Cardiac fibroblast (primary cell): ENCODE measurements at regions not wholly inside any gene's neighbourhood (a gene's known extent, or its start where the extent isn't known, plus 50 kb on each side); places are given as distances from the start of the nearest gene placed in this dataset.

Experiments used
- DNase-seq, 2 donors: peaks; one replicate each; pipeline versions ENCODE4 v3.0.0 to v3.0.0-alpha.2; 2010; ENCODE audit warnings: low read depth in 2 of 2
- H3K4me3 ChIP-seq, 2 donors: replicated peaks in 1 of 2; 1 replicate in 1 of 2; 2 replicates in 1 of 2; pipeline ENCODE4 v1.5.1; 2011; ENCODE audit warnings: low read depth in 2 of 2, low read length in 2 of 2, mild to moderate bottlenecking in 2 of 2, moderate library complexity in 1 of 2
- TF ChIP-seq, protein P1 (sequence below): IDR thresholded peaks from one replicate; pipeline ENCODE4 v1.5.1; 2011; ENCODE audit warnings: low read depth, mild to moderate bottlenecking, low read length, inconsistent platforms

DNA sequence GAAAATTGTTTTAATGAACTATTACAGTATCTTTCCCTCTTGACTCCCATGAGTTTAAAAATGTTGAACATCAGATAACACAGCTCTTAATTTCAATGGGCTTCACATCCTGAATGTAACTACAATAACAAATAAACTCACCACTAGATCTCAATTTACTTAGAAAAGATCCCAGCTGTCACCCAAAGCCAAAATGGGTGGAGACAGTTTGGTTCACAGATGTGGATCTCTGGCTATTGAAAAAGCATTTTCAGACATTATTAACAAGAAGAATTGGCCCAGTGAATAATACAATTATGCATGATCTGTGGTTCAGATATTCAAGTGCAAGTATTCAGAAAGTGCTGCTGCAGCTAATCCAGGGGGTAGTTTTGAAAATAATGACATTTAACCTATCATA lies 184.7 kb upstream of the RALGAPA2 start:
- no peak for DNase-seq
- TF ChIP-seq, protein P1, sequence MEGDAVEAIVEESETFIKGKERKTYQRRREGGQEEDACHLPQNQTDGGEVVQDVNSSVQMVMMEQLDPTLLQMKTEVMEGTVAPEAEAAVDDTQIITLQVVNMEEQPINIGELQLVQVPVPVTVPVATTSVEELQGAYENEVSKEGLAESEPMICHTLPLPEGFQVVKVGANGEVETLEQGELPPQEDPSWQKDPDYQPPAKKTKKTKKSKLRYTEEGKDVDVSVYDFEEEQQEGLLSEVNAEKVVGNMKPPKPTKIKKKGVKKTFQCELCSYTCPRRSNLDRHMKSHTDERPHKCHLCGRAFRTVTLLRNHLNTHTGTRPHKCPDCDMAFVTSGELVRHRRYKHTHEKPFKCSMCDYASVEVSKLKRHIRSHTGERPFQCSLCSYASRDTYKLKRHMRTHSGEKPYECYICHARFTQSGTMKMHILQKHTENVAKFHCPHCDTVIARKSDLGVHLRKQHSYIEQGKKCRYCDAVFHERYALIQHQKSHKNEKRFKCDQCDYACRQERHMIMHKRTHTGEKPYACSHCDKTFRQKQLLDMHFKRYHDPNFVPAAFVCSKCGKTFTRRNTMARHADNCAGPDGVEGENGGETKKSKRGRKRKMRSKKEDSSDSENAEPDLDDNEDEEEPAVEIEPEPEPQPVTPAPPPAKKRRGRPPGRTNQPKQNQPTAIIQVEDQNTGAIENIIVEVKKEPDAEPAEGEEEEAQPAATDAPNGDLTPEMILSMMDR: no peak
- no peak overlapping the region for H3K4me3 ChIP-seq

DNA sequence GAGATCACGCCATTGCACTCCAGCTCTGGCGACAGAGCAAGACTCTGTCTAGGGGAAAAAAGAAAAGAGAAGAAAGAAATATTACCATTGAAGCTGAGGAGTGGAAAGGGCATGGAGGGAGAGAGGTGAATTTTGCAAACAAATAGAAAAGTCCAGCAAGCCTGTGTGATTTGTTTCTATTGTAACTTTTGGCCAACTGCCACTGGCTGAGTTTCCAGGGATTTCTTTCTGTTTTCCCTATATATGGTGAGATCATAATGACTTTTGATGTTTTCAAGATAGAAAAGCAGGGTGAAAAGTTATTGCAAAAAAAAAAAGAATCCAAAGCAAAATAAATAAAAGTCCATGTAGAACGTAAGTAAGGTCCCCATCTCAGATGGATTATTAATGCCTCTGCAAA lies 184.2 kb upstream of the RALGAPA2 start:
- no peak for DNase-seq
- TF ChIP-seq, protein P1: no peak
- H3K4me3 ChIP-seq: no peak overlapping the region

DNA sequence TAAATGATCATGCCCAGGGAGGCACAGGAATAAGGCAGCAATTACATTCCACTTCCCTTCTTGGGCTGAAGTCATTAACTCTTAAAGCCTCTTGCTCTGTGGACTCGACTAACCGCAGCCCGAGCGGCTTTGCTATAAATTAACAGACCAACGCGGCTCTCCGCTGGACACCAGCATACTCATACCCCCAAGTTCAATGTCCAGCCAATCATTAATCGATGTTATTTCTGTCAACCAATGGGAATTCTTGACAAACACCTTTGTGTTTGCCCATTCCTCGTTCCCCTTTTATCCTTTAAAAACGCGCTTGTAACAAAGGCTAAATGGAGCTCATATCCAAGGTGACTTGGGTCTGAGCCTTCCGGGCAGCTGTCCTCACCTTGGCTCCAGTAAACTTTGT lies 183.1 kb upstream of the RALGAPA2 start:
- DNase-seq: no peak
- H3K4me3 ChIP-seq: no peak overlapping the region
- TF ChIP-seq, protein P1: no peak

DNA sequence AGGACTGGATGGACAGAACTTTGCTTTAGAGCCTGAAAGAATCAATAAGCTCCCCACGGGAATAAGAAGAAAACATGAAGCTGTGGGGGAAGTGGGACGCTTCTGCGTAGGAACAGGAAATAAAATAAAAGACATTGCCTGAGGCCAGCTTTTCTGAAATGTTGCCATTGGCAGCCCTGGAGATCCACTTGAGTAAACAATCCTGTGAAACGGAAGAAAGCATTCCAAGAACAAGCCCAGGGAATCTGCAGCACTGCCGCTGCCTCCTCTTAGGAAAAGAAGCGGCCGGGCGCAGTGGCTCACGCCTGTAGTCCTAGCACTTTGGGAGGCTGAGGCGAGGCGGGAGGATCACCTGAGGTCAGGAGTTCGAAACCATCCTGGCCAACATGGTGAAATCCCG lies 182.3 kb upstream of the RALGAPA2 start:
- no peak for DNase-seq
- H3K4me3 ChIP-seq: no peak overlapping the region
- TF ChIP-seq, protein P1: no peak

DNA sequence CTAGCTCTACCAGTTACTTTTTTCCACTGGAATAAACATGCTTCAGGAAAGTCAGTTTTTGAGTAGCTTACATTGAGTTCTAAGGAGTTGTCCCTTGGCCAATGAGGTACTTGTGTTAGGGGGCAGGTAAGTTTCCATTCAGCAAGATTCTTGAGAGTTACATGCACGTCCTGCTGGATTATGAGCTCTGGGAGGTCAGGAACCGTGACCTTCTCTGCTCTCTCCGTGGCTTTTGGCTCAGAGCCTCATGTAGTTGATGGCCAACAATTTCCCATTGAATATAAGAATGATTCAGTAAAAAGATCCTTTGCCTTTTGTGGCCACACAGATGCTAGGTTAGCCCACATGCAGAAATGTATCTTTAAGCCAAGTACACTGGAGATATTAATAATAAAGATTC lies 181.8 kb upstream of the RALGAPA2 start:
- H3K4me3 ChIP-seq: no peak overlapping the region
- no peak for DNase-seq
- TF ChIP-seq, protein P1: no peak

DNA sequence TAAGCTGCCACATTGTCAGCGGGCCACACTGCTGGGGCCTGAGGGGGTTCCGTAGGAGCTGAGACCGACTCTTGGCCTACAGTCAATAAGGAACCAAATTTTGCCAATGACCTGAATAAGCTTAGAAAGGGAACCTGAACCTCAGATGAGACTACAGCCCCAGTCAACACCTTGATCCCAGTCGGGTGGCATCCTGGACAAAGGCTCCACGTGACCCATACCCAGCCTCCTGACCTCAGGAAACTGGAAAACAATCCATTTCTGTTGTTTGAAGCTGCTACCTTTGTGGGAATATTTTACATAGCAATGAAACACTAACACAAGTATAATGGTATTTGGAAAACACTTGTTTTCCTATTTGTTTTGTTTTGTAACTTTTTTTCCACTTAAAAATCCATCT lies 179.9 kb upstream of the RALGAPA2 start:
- no peak for DNase-seq
- TF ChIP-seq, protein P1: no peak
- H3K4me3 ChIP-seq: no peak overlapping the region

DNA sequence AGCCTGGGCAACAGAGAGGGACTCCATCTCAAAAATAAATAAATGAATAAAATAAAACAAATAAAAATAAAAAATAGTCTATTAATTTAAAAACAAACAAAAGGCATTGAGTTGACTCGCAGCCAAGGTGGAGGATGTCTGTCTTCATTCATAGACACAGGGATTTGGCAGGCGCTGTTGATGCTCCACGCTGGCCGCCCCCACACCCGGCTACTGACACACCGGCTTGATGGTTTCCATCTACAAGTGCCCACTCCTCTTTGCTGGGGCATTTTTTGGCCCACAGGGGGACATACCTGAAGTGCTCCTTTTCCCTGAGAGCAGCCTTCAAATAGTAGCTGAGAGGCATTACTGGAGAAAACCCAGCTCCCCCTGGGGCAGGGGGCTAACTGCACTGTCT lies 178.3 kb upstream of the RALGAPA2 start:
- no peak for DNase-seq
- TF ChIP-seq, protein P1: no peak
- no peak overlapping the region for H3K4me3 ChIP-seq
